Right kidney (tissue), 1 donor: ENCODE measurements at regions not wholly inside any gene's neighbourhood (a gene's known extent, or its start where the extent isn't known, plus 50 kb on each side); places are given as distances from the start of the nearest gene placed in this dataset.
"Not testable (repeated sequence)": the region's sequence is repeated elsewhere in the genome, so short reads cannot be mapped to it uniquely, and the experiment has no call there.

Experiments
- DNase-seq: peaks from one replicate; pipeline ENCODE4 v3.0.0-alpha.2; 2016

DNA sequence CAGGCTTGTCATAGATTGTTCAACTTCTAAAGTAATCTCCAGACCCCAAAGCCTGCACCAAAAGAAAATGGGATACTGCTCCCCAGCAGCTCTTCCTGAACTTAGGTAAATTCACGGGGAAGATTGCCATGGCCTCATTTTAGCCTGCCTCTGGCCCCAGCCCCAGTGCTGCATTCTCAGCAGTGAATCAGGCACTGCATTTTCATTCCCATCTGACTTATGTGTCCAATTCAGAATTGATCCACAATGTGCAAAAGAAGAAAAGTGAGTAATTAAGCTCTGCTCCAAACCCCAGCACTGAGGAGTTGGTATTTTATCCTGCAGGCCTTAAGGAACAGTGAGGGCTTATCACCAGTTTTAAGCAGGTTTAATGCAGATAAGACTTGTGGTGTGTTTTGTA is 176.4 kb downstream of the KCTD12 start:
- no peak for DNase-seq

DNA sequence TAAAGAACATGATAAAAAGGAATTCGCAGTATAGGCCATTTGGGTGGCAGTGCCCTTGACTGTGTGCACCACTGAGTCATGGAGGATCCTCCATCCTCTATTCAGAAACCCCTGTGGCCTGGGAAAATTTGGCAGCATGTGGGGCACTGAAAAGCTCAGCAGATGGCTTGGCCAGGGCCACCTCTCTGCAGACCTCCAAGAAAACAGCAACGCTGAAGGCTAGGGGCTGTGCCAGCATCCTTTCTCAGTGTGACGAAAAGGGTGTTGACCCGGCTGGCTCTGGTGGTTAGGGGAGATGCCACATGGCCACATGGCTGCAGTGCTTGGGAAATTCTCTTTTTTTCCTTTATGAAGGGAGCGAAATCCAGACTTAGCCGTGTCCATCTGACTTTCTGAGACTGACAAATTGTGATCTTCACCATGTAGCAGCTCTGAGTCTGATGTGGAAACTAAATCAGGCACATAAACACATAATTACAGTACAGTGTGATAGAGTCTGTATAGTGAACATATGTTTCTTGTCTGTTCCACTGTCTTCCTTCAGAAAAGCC is 178.0 kb downstream of the KCTD12 start:
- no peak for DNase-seq

DNA sequence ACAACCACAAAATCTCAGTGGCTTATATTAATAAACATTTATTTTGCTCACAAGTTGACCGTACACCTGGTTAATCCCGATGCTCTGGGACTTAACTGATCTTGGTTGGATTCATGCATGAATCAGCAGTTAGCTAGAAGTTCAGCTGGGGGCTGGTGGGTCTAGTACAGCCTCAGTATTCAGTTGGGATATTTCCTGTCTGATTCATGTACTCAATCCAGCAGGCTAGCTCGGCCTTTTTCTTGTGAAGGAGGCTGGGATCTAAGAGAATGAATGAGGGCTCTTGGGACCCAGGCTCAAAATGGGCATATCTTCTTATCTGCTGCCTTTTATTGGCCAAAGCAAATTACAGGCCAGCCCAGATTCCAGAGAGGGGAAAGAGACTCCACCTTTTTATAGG is 178.8 kb downstream of the KCTD12 start:
- DNase-seq, result no peak

DNA sequence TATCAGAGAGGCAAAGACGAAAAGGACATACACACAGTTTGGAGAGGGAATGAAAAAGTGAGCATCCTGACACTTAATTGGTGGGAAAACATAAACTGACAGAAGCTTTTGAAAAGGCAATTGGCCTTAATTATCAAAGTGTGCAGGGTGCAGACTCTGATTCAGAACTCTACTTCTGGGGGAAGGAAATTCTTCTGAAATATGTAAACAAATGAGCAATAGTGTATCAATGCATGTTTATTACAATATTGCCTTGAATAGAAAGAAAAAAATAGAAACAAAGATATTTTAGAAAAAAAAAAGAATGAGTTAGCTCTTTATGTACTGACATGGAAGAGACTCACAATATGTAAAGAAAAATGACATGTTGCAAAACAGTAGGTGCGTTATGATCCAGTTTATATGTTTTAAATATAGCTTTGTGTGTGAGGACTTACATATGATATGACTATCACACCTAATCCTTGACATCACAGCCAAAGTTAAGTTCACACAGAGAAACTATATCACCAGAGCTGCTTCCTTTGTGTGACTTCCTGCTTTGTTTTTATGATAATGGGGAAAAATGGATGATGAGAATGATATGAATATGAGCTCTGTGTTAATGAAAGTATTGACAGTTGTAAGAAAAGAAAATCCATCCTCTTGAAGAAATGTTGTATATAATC is 182.4 kb downstream of the KCTD12 start:
- DNase-seq, result no peak

DNA sequence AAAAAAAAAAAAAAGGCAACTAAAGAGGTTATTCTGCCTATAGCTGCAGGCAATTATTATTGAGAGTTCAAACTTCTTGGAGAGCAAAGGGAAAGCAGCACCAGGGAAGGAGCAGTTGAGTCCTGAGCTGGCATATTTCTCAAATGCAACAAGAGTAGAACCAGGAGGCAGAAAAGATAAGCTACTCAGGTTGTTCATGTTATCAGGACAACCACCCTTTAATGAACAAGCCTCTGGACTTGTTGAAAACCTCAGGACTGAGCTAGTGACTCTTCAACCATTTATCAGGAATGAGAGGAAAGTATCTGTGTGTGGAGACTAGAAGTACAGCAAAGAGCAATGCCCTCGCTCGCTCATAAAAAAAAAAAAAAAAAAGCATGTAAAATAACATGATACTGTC is 183.0 kb downstream of the KCTD12 start:
- no peak for DNase-seq

DNA sequence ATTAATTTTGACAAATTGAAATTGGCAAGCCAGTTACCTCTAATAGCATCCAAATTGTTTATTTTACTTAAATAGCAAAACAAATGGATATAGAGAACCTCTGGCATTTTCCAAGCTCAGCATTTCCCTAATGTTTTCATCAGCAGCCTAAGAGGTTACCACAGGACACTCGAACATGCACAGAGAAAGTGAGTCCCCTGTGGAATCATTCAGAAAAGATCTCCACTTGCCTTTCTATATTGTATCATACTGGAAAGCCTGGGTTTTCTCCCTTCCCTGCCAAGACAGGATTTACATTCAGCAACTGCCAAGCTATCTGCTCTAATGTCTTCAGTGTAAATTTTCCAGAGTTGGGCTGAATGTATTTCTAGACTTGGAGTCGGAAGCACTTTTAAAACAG is 188.9 kb downstream of the KCTD12 start:
- DNase-seq, result no peak

DNA sequence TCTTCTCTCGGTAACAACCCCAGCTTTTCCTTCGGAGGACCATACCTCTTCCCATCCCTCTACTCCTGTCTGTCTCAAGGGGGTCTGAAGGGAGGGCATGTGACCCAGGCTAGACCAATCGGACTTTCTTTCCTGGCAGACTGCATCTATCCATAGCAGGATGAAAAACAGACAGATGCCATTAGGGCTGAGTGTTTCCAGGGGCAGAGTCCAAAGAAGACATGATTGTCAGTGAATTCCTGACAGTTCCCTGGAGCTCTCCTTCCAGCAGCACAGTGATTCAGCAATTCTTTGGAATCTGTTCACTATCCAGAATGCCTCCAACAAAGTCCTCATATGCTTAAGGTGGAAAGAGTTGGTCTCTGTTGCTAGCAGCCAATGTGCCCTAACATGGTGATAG is 189.8 kb downstream of the KCTD12 start:
- no peak for DNase-seq

DNA sequence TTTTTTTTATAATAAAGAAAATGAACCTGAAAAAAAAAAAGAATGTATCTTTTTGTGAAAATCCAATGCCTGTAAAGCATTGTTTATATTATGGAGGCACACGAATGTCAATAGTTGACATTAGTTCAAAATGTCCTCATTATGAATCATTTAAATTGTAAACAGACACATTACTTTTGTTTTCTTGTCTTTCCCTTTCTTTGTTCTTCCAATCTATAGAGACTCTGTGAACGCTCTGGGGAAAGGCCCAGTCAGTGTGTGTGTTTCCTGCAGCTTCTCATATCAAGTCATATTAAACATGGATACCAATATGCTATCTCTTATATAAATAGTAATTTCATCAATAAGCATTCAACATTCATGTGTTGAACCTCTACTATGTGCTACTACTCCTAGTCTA is 193.1 kb downstream of the KCTD12 start:
- no peak for DNase-seq

DNA sequence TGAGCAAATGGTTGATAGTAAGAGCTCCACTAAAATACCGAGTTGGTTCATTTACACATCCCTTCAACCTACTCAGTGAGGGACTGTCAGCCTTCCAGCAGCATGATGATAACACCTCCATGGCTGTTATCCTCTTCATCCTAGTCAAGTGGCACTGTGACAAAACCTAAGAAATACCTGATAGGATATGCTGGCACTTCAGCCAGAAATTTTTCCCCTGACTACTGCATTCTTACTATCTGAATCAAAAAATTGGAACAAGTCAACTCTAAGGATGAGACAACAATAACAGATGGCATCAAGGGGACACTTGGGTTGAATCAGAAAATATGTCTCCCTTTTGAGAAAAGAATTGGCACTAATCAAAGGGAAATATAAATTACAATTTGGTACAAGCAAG is 193.9 kb downstream of the KCTD12 start:
- no peak for DNase-seq

DNA sequence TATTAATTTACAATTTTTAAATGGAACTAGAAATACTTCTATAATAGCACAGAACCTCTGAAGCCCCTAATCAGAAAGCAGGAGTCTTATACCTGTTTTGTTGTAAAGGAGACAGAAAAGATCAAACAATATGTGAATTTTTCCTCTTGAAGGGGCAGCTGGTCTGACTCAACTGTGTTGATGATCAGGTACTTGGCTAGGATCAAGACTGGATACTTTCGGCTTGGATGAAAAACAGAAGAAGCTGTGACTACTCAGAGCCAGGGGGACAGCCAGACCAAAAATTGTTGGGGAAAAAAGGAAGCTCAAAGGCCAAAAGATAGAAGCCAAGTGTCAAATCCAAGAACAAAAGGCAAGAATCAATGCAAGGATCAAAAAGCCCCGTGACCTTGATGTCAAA is 195.6 kb downstream of the KCTD12 start:
- no peak for DNase-seq

DNA sequence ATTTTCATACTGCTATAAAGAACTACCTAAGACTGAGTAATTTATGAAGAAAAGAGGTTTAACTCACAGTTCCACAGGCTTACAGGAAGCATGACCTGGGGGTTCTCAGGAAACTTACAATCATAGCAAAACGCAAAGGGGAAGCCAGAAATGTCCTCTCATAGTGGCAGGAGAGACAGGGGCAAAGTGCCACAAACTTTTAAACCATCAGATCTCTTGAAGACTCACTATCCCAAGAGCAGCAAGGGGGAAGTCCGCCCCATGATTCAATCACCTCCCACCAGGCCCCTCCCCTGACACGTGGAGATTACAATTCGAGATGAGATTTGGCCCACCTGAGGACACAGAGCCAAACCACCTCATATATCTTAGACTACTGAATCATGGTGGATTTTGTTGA is 198.7 kb downstream of the KCTD12 start:
- no peak for DNase-seq

DNA sequence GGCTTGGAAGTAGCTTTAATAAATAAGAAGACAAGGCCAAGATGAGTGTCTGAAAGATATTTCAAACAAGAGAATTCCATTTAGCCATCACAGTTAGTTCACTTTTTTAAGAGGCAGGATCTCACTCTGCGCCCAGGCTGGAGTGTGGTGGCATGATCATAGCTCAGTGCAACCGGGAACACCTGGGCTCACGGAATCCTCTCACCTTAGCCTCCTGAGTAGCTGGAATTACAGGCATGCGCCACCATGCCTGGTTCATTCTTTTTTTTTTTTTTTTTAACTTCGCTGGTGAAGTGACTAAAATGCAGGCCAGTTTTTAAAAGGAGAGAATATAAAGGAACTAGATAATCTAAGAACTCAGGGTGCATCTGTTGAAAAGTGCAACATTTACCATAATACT is 200.3 kb downstream of the KCTD12 start:
- DNase-seq, result no peak

DNA sequence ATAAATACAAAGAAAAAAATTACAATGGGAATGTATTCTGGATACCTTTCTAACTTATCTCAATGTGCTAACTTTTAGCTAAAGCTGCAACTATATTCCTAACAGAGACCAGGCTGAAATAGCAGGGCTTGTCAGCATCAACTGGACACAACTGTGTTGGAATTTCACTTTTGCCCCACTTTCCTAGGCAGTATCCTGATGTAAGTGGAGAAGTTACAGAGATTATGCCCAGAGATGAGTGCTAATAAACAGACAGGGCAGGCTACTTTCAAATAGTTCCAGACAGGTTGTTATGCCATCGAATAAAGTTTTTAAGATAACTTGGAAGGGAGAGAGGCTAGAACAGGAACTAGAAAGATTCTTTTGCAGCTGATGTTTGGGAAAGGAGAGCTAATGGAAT is 201.9 kb downstream of the KCTD12 start:
- DNase-seq, result no peak

DNA sequence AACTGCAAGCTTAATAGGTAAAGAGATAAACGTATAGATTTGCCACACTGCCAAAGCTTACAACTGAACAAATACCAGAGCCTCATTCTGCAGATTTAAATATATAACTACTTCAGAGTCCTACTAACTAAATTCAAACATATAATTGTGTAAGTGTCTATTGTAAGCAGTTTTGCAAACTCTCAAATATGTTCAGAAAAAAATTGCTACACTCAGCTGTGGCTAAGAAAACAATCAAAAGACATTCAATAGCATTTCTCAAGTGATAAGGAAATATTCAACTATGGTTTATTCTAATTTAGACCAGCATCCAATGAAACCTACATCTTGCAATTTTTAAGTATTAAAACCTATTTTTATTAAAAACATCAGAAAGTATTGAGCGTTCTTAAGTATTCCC is 202.4 kb downstream of the KCTD12 start:
- DNase-seq, result no peak

DNA sequence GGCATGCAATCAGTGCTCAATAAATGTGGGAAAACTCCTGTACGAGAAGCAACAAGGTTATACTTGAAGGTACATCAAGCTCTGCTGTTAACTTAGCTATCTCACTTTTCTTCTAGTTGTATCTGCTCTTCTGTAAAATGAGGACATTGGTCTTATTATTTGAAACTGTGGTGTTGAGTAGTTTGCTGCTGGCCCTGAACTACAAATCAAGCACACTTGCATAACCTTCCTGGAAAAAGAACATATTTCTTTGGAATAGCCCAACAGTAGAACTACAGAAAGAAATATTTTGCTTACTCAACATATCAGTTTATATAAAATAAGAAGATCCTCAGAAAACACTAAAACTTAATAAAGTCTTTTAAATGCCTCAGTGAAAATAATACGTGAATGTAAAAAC is 203.0 kb downstream of the KCTD12 start:
- DNase-seq, result no peak

DNA sequence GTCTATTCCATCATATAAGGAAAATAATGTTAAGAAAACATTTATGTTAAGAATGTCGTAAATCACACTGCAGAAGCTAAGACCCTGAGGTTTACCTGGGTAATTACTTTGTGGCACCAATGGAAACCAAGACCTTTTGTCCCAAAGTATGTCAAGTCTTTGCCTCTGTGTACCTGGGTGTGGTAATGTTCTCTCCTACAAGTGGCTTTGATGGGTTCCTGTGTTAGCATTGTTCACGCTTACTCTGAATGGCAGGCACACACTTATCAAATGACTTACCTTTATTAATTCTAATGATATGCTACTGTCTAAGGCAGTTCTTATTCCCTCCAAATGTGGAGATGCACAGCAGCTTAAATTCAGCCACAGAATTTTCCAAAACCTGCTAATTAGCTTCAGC is 206.1 kb downstream of the KCTD12 start:
- DNase-seq, result no peak

DNA sequence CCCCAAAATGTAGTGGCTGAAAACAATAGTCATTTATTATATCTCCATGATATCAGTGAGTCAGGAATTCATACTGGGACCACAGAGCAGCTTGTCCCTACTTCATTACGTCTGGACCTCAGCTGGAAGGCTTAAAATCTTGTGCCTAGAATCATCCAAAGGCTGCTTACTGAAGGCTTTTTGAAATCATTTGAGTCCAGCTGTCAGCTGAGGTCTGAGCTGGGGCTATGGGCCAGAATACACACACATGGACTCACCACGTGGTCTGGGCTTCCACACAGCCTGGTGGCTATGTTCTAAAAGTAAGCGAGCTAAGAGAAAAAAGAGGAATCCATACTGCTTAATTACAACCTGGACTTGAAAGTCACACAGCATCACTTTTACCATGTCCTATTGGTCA is 209.2 kb downstream of the KCTD12 start:
- no peak for DNase-seq

DNA sequence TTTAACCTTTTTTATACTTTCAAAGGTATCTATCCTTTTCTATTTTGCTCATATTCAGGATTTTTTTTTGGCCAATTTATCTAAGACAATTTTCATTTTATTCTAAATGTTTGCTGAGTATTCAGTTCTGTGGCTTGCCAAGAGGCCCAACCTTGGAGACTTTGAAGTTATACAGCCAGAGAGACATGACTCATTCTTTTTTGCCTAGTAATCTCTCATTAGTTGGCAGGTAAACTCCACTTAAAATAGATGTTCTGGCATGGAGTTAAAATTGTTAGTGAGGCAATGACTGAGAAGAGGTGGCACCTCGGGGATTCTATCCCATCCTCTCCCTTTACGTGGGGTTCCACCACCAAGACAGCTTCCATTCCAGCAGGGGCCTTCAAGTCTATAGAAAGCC is 213.8 kb downstream of the KCTD12 start:
- no peak for DNase-seq

DNA sequence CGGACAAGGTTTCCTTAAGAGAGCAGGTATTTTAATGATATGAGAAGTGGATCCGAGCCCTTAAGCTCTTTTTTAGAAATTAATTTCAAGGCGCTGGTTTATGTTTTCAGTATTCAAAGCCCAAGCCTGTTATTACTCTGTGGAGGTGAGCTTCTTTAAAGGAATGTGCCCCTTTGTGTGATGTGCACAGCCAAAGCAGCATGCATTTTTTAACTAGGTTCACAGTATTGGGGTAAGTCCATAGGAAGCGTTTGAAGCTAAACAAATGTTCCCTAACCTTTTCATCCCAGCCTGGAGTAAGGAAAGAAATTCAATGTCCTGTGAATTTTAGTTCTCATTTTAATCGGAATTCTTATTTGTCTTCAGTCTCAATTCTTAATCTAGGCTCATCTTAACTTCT is 217.5 kb downstream of the KCTD12 start:
- no peak for DNase-seq

DNA sequence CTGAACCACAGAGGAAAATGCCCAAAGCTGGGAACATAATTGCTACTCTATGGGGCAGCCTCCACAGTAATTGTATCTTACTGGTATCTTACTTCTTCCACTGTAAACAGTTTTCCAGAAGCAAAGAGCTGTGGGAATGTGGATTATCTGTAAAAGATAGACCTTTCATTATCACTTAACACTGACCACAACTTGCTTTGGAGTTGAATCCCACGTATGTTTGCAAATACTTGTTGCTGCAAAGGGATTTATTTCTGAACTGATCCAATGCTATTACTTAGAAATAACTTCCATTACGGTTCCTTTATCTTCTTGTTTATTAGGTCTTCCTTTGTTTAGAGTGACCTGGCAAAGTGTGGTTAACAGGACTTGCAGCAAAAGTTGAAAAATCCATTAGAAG is 218.1 kb downstream of the KCTD12 start:
- no peak for DNase-seq

DNA sequence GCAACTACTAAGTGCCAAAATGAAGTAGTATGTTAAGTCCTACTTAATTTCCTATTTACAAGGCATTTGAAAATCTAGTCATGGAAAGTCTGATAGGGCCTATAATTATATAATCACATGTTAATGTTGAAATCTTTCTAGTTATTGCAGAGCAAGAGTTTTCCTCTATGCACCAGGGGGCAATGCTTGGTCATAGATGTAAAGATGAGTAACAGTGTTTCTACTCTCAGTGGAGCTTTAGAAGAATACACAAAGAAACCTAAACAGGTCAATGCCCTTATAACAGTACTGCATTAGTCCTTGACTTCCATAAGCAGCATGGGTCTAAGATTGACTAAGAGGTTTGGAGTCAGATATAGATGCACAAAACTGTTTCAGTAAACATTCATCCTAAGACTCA is 218.7 kb downstream of the KCTD12 start:
- no peak for DNase-seq

DNA sequence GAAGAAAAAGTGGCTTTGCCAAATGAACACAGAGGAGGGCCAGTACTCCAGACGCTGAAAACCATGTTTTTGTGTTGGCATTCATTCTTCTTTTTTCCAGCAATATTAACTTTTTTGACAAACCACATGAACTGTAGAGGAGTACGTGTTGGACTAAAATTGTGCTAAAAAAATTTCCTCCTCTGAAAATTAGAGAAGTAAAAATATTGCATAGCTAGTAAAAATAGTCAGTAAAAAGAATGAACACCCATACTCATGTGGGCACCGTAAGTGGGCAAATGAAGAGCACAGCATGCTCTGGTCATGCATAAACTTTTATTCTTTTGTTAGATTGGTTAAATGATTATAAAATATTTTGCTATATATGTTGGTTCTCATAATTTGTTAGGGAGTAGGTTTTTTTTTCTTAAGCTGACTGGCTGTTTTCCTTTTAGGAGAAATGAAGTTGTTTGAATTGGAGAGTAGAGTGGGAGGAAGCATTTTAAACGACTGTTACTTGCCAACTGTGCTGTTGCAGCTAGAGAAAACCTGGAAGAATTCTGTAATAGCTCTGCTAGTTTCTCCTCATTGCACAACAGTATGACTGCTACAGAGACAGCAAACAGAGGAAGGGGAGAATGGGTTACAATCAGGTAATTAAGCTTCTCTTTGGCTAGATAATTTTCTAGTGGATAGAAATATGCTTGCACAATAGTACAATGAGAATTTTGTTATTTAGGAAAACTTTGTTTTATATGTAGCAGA is 222.4 kb downstream of the KCTD12 start:
- DNase-seq, result no peak

DNA sequence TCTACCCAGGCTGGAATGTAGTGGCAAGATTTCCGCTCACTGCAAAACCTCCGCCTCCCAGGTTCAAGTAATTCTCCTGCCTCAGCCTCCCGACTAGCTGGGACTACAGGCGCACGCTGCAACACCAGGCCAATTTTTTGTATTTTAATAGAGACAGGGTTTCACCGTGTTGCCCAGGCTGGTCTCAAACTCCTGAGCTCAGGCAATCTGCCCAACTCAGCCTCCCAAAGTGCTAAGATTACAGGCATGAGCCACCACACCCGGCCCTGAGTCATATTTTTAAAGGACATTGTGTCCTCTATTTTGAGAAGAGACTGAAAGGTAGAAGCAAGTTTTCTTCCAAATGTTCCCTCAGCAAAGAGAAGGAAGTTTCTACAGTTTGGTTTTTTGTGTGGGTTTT is 227.1 kb downstream of the KCTD12 start:
- DNase-seq, result not testable (repeated sequence)

DNA sequence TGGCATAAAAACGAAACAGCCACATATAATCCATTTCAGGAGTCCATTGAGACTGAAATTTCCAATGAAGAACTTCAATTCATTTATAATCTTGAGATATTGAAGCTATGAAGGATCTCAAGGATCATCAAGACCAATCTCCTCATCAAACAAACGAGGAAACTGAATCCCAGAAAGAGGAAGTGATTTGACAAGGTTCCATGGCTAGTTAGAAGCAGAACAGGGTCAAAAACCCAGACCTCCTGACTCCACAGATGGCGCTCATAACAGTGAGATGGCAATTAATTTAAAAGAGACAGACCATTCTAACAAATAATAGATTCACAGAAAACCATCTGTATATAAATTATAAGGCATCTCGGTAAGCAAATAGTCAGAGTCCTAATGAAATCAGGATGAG is 229.7 kb downstream of the KCTD12 start:
- DNase-seq, result no peak
